Activated CD4-positive, alpha-beta T cell treated with anti-CD3 and anti-CD28 coated beads, Interleukin-2, amount 10 ng/mL, durations not matched to agents 24 days and 14 days (primary cell): ENCODE measurements at regions not wholly inside any gene's neighbourhood (a gene's known extent, or its start where the extent isn't known, plus 50 kb on each side); places are given as distances from the start of the nearest gene placed in this dataset.

Experiments
- DNase-seq: peaks from one replicate; pipeline ENCODE4 v3.0.0; 2022
- H3K27ac Mint-ChIP-seq: one replicate; pipeline ENCODE4 v1.8.0; 2022; ENCODE audit warnings: mild to moderate bottlenecking, mixed read lengths
- H3K27me3 Mint-ChIP-seq: one replicate; pipeline ENCODE4 v1.8.0; 2022; ENCODE audit warnings: mixed read lengths
- H3K36me3 Mint-ChIP-seq: one replicate; pipeline ENCODE4 v1.8.0; 2022; ENCODE audit warnings: low read depth, mild to moderate bottlenecking, mixed read lengths
- H3K4me1 Mint-ChIP-seq: one replicate; pipeline ENCODE4 v1.8.0; 2021; ENCODE audit warnings: mixed read lengths
- H3K4me3 Mint-ChIP-seq: one replicate; pipeline ENCODE4 v1.8.0; 2022; ENCODE audit warnings: mild to moderate bottlenecking, moderate library complexity, mixed read lengths
- H3K9me3 Mint-ChIP-seq: one replicate; pipeline ENCODE4 v1.8.0; 2021; ENCODE audit warnings: mixed read lengths
- intact Hi-C: fragments of 100-400 bp; cut with micrococcal nuclease; formaldehyde crosslinking; loops from one replicate; pipeline ENCODE4 v1.15.1; 2023

GRCh38 chr18:40875101-40875615 is 1079.9 kb upstream of the PIK3C3 start:
- H3K4me1 Mint-ChIP-seq, result no peaks in the 10 kb centered on the region

GRCh38 chr18:40874233-40874632 is 1080.8 kb upstream of the PIK3C3 start:
- H3K9me3 Mint-ChIP-seq, result no peaks in the 10 kb centered on the region
- no peaks in the 10 kb centered on the region for H3K27me3 Mint-ChIP-seq
- no peak for DNase-seq
- H3K27ac Mint-ChIP-seq, result no peak overlapping the region
- no peaks in the 10 kb centered on the region for H3K36me3 Mint-ChIP-seq
- no peak overlapping the region for H3K4me3 Mint-ChIP-seq
- intact Hi-C loops, result no loop called here
- no peaks in the 10 kb centered on the region for H3K4me1 Mint-ChIP-seq

More at GRCh38 chr18:40875101-40875615, 1079.9 kb upstream of the PIK3C3 start:
- Mint-ChIP-seq H3K27me3 (no peaks in the 10 kb centered on the region), H3K9me3 (no peaks in the 10 kb centered on the region), H3K4me3 (no peak overlapping the region), H3K27ac (no peak overlapping the region), H3K36me3 (no peaks in the 10 kb centered on the region)
- intact Hi-C loops, result no loop called here
- no peak for DNase-seq

- Mint-ChIP-seq H3K27me3 (no peaks in the 10 kb centered on the region), H3K4me3 (no peak overlapping the region), H3K36me3 (no peaks in the 10 kb centered on the region), H3K9me3 (peaks cover 7% of the 10 kb centered on the region), H3K4me1 (no peaks in the 10 kb centered on the region), H3K27ac (no peak overlapping the region)
- intact Hi-C loops, result no loop called here
- DNase-seq, result no peak
Measured at GRCh38 chr18:40868110-40868858, 1086.8 kb upstream of the PIK3C3 start.

GRCh38 chr18:40867459-40867858 is 1087.6 kb upstream of the PIK3C3 start:
- H3K27me3 Mint-ChIP-seq, result no peaks in the 10 kb centered on the region
- no peak for DNase-seq
- H3K4me1 Mint-ChIP-seq, result no peaks in the 10 kb centered on the region
- H3K36me3 Mint-ChIP-seq, result no peaks in the 10 kb centered on the region
- intact Hi-C loops, result no loop called here
- H3K27ac Mint-ChIP-seq, result no peak overlapping the region
- peaks cover 7% of the 10 kb centered on the region for H3K9me3 Mint-ChIP-seq
- H3K4me3 Mint-ChIP-seq, result no peak overlapping the region

GRCh38 chr18:40866968-40867367 is 1088.1 kb upstream of the PIK3C3 start:
- no peak for DNase-seq
- Mint-ChIP-seq H3K27ac (no peak overlapping the region), H3K36me3 (no peaks in the 10 kb centered on the region), H3K4me3 (no peak overlapping the region), H3K9me3 (peaks cover 7% of the 10 kb centered on the region), H3K27me3 (no peaks in the 10 kb centered on the region), H3K4me1 (no peaks in the 10 kb centered on the region)
- intact Hi-C loops, result no loop called here

- H3K27me3 Mint-ChIP-seq, result no peaks in the 10 kb centered on the region
- no peak for DNase-seq
- H3K9me3 Mint-ChIP-seq, result peaks cover 7% of the 10 kb centered on the region
- no peak overlapping the region for H3K27ac Mint-ChIP-seq
- H3K4me3 Mint-ChIP-seq, result no peak overlapping the region
- H3K36me3 Mint-ChIP-seq, result no peaks in the 10 kb centered on the region
- H3K4me1 Mint-ChIP-seq, result no peaks in the 10 kb centered on the region
- intact Hi-C loops, result no loop called here
Measured at GRCh38 chr18:40866013-40866645, 1088.9 kb upstream of the PIK3C3 start.

GRCh38 chr18:40864846-40865245 is 1090.2 kb upstream of the PIK3C3 start:
- intact Hi-C loops, result no loop called here
- Mint-ChIP-seq H3K27ac (no peak overlapping the region), H3K27me3 (no peaks in the 10 kb centered on the region), H3K4me1 (no peaks in the 10 kb centered on the region), H3K9me3 (peaks cover 7% of the 10 kb centered on the region), H3K36me3 (no peaks in the 10 kb centered on the region), H3K4me3 (no peak overlapping the region)
- no peak for DNase-seq

GRCh38 chr18:40863801-40864200 is 1091.2 kb upstream of the PIK3C3 start:
- no peak overlapping the region for H3K4me3 Mint-ChIP-seq
- H3K36me3 Mint-ChIP-seq, result no peaks in the 10 kb centered on the region
- no peak overlapping the region for H3K27ac Mint-ChIP-seq
- no peaks in the 10 kb centered on the region for H3K27me3 Mint-ChIP-seq
- DNase-seq, result no peak
- H3K9me3 Mint-ChIP-seq, result peaks cover 7% of the 10 kb centered on the region
- intact Hi-C loops, result no loop called here
- no peaks in the 10 kb centered on the region for H3K4me1 Mint-ChIP-seq

- H3K9me3 Mint-ChIP-seq, result peaks cover 12% of the 10 kb centered on the region
- H3K27ac Mint-ChIP-seq, result no peak overlapping the region
- no peak for DNase-seq
- H3K36me3 Mint-ChIP-seq, result no peaks in the 10 kb centered on the region
- no peaks in the 10 kb centered on the region for H3K4me1 Mint-ChIP-seq
- intact Hi-C loops, result no loop called here
- no peak overlapping the region for H3K4me3 Mint-ChIP-seq
- no peaks in the 10 kb centered on the region for H3K27me3 Mint-ChIP-seq
Measured at GRCh38 chr18:40860189-40860588, 1094.8 kb upstream of the PIK3C3 start.

- intact Hi-C loops, result no loop called here
- H3K4me1 Mint-ChIP-seq, result no peaks in the 10 kb centered on the region
- no peaks in the 10 kb centered on the region for H3K36me3 Mint-ChIP-seq
- no peak overlapping the region for H3K4me3 Mint-ChIP-seq
- no peak overlapping the region for H3K27ac Mint-ChIP-seq
- peaks cover 9% of the 10 kb centered on the region for H3K9me3 Mint-ChIP-seq
- DNase-seq, result no peak
- no peaks in the 10 kb centered on the region for H3K27me3 Mint-ChIP-seq
Measured at GRCh38 chr18:40855661-40856060, 1099.4 kb upstream of the PIK3C3 start.

GRCh38 chr18:40852406-40852805 is 1102.6 kb upstream of the PIK3C3 start:
- Mint-ChIP-seq H3K36me3 (no peaks in the 10 kb centered on the region), H3K4me1 (no peaks in the 10 kb centered on the region), H3K27me3 (no peaks in the 10 kb centered on the region), H3K9me3 (peaks cover 10% of the 10 kb centered on the region), H3K4me3 (no peak overlapping the region), H3K27ac (no peak overlapping the region)
- DNase-seq, result no peak
- intact Hi-C loops, result no loop called here

GRCh38 chr18:40851014-40851429 is 1104.0 kb upstream of the PIK3C3 start:
- no peaks in the 10 kb centered on the region for H3K36me3 Mint-ChIP-seq
- H3K4me3 Mint-ChIP-seq, result no peak overlapping the region
- no peak overlapping the region for H3K27ac Mint-ChIP-seq
- no peaks in the 10 kb centered on the region for H3K4me1 Mint-ChIP-seq
- intact Hi-C loops, result no loop called here
- peaks cover 10% of the 10 kb centered on the region for H3K9me3 Mint-ChIP-seq
- no peaks in the 10 kb centered on the region for H3K27me3 Mint-ChIP-seq
- DNase-seq, result no peak

- DNase-seq, result no peak
- no peak overlapping the region for H3K27ac Mint-ChIP-seq
- no peaks in the 10 kb centered on the region for H3K36me3 Mint-ChIP-seq
- no peak overlapping the region for H3K4me3 Mint-ChIP-seq
- intact Hi-C loops, result no loop called here
- no peaks in the 10 kb centered on the region for H3K27me3 Mint-ChIP-seq
- no peaks in the 10 kb centered on the region for H3K4me1 Mint-ChIP-seq
- peaks cover 10% of the 10 kb centered on the region for H3K9me3 Mint-ChIP-seq
Measured at GRCh38 chr18:40849886-40850285, 1105.1 kb upstream of the PIK3C3 start.

- intact Hi-C loops, result no loop called here
Measured at GRCh38 chr18:40841467-40841866, 1113.6 kb upstream of the PIK3C3 start.

More at GRCh38 chr18:40841467-40841866, 1113.6 kb upstream of the PIK3C3 start:
- Mint-ChIP-seq H3K27me3 (no peaks in the 10 kb centered on the region), H3K27ac (no peak overlapping the region), H3K9me3 (no peaks in the 10 kb centered on the region), H3K36me3 (no peaks in the 10 kb centered on the region), H3K4me3 (no peak overlapping the region), H3K4me1 (no peaks in the 10 kb centered on the region)
- DNase-seq, result no peak
